ENCODE measurements at regions not wholly inside any gene's neighbourhood (a gene's known extent, or its start where the extent isn't known, plus 50 kb on each side); places are given as distances from the start of the nearest gene placed in this dataset.
"Not testable (repeated sequence)": the region's sequence is repeated elsewhere in the genome, so short reads cannot be mapped to it uniquely, and the experiment has no call there.

GRCh38 chr18:67131498-67131897, 385.0 kb downstream of the DSEL start:
- peak; percentile 19 for DNase-seq

- not testable (repeated sequence) for DNase-seq
Observed at GRCh38 chr18:67126751-67127150, 389.8 kb downstream of the DSEL start.

GRCh38 chr18:67123901-67124300, 392.6 kb downstream of the DSEL start:
- DNase-seq = no peak

- DNase-seq = no peak
Observed at GRCh38 chr18:67117804-67118203, 398.7 kb downstream of the DSEL start.

- no peak for DNase-seq
Observed at GRCh38 chr18:67109535-67109934, 407.0 kb downstream of the DSEL start.

- no peak for DNase-seq
Observed at GRCh38 chr18:67108894-67109293, 407.6 kb downstream of the DSEL start.

- DNase-seq = peak; percentile 84
Observed at GRCh38 chr18:67104700-67105284, 411.7 kb downstream of the DSEL start.

- no peak for DNase-seq
Observed at GRCh38 chr18:67094123-67094522, 422.4 kb downstream of the DSEL start.

- no peak for DNase-seq
Observed at GRCh38 chr18:67092141-67092540, 424.4 kb downstream of the DSEL start.

- DNase-seq = no peak
Observed at GRCh38 chr18:67081482-67082211, 434.9 kb downstream of the DSEL start.

GRCh38 chr18:67080601-67081000, 435.9 kb downstream of the DSEL start:
- no peak for DNase-seq

GRCh38 chr18:67074309-67074708, 442.2 kb downstream of the DSEL start:
- DNase-seq = no peak

- DNase-seq = peak; percentile 20
Observed at GRCh38 chr18:67072791-67073190, 443.7 kb downstream of the DSEL start.

GRCh38 chr18:67068608-67069007, 447.9 kb downstream of the DSEL start:
- DNase-seq = no peak

GRCh38 chr18:67047334-67047733, 443.4 kb upstream of the CDH19 start:
- DNase-seq = no peak

GRCh38 chr18:67043276-67043675, 439.4 kb upstream of the CDH19 start:
- no peak for DNase-seq

GRCh38 chr18:67041334-67041733, 437.4 kb upstream of the CDH19 start:
- DNase-seq = no peak

GRCh38 chr18:67035026-67035425, 431.1 kb upstream of the CDH19 start:
- no peak for DNase-seq

GRCh38 chr18:67023059-67023458, 419.2 kb upstream of the CDH19 start:
- no peak for DNase-seq

- DNase-seq = no peak
Observed at GRCh38 chr18:67010919-67011318, 407.0 kb upstream of the CDH19 start.

- DNase-seq = no peak
Observed at GRCh38 chr18:67007999-67008398, 404.1 kb upstream of the CDH19 start.

GRCh38 chr18:67007085-67007484, 403.2 kb upstream of the CDH19 start:
- DNase-seq = no peak

GRCh38 chr18:67001052-67001451, 397.2 kb upstream of the CDH19 start:
- no peak for DNase-seq

- no peak for DNase-seq
Observed at GRCh38 chr18:66999003-66999402, 395.1 kb upstream of the CDH19 start.

GRCh38 chr18:66995270-66995669, 391.4 kb upstream of the CDH19 start:
- no peak for DNase-seq

Measured in NCI-H1092 treated with DMSO at 0.1 percent for 48 hours (cell line).